ENCODE measurements at regions not wholly inside any gene's neighbourhood (a gene's known extent, or its start where the extent isn't known, plus 50 kb on each side); places are given as distances from the start of the nearest gene placed in this dataset.

DNA sequence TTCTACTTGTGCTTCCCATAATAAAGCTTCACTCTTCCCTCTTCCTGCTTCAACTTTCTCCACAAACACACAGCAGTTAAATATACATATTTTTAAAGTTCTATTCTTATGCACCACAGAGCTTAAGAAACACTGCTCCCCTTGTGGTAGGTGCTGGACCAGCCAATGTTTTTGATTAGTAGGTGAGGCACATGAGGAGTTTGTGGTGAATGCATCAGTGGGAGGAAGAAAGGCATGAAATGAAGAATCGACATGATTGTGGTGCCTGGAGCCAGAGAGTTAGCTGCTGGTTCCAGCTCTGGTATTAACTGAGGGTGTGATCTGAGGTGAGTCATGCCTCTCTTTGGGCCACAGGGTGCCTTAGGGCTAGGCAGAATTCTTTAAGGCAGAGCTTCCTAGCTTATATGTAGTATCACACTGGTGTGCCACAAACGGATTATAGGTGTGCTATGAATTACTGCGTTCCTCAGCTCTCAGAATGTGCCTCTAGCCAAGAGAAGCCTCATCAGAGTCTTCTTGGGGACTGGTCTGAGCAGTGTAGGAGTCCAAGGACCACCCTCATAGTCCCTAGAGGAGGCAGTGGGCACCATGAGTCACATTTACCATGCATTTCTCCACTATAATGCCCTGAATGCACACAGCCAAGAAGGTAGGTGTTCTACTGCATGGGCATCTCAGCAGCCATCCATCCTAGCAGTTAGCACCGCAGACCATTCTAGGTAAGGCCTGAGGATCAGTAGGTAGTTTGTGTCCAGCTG lies 97.4 kb upstream of the SGIP1 start:
- TF ChIP-seq, protein P1, sequence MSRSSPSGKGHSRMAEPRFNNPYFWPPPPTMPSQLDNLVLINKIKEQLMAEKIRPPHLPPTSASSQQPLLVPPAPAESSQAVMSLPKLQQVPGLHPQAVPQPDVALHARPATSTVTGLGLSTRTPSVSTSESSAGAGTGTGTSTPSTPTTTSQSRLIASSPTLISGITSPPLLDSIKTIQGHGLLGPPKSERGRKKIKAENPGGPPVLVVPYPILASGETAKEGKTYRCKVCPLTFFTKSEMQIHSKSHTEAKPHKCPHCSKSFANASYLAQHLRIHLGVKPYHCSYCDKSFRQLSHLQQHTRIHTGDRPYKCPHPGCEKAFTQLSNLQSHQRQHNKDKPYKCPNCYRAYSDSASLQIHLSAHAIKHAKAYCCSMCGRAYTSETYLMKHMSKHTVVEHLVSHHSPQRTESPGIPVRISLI (tag by site-specific recombination; IDR thresholded peaks at IDR 0.05): no peak
- TF ChIP-seq ZNF354C (tag by site-specific recombination; IDR thresholded peaks at IDR 0.05; ENCODE audit: borderline replicate concordance, low read depth) (no peak), CTCF (tag by site-specific recombination; IDR thresholded peaks at IDR 0.05) (0 out of 2 replicates have a peak, but pooled peaks have one; percentile 8)
